GM18909 (cell line): ENCODE measurements at regions not wholly inside any gene's neighbourhood (a gene's known extent, or its start where the extent isn't known, plus 50 kb on each side); places are given as distances from the start of the nearest gene placed in this dataset.
"Not testable (repeated sequence)": the region's sequence is repeated elsewhere in the genome, so short reads cannot be mapped to it uniquely, and the experiment has no call there.

Experiments
- ATAC-seq: cut with Tn5 transposase; IDR thresholded peaks from one replicate; pipeline ENCODE4 v1.9.1; 2021; ENCODE audit warnings: mild to moderate bottlenecking; ENCODE audit not compliant: unreplicated experiment, poor library complexity

DNA sequence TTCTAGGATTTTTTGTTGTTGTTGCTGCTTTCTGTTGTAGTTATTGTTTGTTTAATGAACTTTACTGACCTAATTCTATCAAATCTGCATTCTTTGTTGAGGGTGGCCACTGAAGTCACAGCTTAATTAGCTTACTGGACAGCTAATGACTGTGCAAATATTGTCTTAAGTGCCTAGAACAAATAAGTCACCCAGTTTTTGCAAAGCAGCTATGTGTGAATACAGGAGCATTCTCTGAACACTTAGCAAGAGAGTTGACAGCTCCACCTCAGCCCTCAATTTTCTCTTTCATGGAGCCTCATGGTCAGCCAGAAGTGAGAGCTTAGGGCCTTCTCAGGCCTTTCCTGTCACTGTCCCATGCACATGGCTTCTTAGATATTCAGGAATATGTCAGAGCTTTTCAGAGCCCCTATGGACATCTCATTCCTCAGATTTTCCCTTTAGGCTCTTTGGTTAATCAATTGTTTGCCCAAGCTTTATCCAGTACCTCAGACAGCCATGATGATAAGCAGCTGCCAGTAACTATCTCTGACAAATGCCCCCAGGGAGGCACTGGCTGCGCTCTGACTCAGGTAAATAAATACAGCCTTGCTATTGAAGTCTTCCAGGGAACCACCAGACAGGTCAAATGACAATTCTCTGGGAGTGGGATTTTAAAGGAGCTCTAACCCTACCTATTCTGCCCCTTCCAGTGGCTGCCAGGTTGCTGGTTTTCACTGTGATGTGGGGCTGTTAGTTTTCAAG is 241.4 kb upstream of the IL12B start:
- ATAC-seq: no peak

DNA sequence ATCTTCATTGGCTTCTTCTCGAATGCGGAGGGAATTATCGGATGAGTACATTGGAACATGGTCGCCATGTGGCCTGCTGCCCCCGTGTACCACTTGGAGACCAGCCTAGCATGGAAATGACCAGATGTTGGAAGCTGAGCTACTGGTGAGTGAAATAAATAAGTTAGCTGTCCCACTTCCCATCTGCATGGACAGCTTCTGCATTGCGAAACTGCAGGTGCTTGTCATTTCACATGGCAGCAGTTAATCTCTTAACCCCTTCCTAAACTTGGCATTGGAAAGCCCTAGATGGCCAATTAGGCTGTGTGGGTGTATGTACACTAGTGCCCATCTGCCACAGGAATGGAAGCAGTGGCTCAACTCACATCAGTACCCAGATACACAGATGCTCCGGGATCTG is 246.6 kb upstream of the IL12B start:
- no peak for ATAC-seq

DNA sequence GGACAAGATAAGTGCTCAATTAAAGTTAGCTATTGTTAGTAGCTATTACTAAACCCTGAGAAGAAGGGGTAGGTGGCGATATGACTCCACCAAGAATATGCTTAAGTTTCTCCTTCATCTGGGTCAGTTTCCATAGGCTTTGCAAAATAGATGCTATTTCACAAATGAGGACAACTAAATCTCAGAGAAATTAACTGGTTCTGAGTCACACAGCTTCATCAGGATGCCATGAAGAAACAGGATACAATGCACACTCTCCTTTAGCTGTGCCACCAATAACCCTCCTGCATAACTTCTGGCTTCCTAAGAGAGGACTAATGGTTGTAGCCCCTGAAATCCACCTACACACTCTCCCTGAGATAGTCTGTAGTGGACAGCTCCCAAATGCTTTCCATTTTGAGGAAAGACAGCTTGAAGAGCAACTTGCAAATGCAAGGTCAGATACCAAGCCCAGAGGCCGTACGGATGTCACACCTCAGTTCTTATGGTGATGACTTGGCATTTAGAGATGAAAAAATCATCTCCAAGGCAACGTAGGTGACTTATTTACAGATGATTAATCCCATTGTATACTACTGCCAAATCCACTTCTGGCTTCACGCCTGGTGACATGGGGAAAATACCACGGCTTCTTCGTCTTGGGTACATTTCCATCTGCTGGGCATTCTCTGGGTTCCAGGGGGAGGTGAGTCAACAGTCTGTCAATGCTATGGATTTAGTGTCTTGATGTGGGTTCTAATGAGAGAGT is 251.4 kb upstream of the IL12B start:
- ATAC-seq: no peak

DNA sequence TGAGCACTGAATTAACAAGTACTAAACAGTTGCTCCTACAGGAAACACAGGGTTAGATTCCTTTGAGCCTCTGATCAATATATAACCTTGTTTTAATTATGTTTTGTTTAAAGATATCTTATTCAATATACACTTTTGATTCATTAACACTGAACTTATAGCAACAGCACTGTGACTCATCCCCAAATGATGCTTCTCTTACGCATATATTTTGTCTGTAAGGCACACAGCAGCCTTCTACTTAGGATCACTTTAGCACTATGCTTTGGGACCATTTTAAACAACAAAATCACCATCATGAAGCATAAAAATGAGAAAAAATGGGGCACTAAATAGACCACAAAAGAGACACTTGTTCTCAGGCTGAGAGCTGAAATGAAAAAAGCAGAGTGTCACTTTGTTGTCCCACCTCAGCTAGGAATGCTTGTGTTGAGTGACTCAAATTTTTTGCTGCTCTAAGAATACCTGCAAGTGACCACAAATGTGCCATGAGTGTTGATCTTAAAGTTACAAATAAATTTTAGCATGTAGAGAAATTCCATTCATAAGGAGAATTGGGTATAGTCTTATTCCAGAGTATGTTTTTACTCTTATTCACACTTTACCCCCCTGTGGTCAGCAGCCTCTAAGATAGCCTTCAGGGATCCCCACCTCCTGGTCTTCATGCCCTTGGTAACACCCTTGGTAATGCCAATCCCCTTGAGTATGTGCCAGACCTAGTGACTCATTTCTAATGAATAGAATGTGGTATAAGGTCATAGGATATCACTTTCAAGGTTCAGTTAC is 252.7 kb upstream of the IL12B start:
- ATAC-seq: no peak

DNA sequence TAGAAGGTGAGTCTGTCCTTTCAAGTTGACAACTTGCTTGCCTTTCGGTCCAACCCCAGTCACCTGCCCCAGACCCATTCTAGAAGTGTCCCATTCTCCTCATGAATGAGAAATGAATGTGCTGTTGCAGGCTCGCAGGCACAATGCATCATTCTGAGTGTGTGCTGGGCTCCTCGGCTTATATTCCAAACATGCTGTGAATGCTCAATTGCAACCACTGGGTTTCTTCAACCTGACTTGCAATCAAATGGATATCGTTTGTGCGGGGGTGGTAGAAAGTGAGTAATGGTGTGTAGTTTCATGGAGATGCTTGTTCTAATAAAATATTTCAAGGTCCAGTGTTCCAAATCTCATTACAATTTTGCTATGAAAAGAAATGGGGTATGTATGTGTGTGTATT is 256.6 kb upstream of the IL12B start:
- ATAC-seq: no peak

DNA sequence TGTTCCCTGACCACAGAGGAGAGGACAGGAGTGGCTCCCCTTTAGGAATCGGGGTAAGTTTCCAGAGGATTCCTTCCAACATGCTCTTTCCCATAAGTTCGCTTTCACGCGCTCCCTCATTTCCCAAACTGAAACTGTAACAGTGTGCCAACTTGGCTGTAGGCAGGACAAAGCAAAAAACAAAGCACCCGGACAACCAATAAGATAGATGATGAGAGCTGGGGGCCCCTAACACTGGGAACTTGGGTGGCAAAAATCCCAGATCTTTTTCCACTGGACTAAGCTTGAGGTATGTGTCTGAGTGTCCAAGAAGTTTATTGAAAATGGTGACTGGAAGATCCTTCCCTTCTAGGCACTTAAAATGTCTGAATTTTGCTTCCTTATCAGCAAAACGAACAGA is 258.7 kb upstream of the IL12B start:
- ATAC-seq: no peak

DNA sequence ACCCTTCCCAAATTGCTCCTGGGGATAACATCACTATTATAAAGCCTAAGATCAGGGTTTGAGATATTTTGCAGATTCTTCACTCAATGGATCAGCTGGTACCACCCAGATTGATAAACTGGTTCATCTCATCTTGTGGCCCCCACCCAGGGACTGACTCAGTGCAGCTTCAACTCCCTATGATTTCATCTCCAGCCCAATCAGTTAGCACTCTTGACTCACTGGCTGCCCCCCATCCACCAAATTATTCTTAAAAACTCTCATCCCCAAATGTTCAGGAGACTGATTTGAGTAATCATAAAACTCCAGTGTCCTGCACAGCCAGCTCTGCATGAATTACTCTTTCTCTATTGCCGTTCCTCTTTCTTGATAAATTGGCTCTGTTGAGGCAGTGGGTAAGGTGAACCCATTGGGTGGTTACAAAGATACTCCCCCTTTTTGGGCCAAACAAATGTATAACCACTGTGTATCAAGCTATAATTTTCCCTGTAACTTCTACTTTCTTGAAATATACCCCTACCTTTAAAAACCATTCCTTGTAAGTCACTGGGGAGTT is 263.3 kb upstream of the IL12B start:
- no peak for ATAC-seq

DNA sequence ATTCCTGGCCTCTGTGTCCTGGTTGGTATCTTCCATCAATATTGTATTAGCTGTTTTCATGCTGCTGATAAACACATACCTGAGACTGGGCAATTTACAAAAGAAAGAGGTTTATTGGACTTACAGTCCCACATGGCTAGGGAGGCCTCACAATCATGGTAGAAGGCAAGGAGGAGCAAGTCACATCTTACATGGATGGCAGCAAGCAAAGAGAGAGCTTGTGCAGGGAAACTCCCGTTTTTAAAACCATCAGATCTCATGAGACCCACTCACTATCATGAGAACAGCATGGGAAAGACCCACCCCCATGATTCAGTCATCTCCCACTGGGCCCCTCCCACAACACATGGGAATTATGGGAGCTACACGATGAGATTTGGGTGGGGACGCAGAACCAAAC is 265.3 kb upstream of the IL12B start:
- ATAC-seq: not testable (repeated sequence)

DNA sequence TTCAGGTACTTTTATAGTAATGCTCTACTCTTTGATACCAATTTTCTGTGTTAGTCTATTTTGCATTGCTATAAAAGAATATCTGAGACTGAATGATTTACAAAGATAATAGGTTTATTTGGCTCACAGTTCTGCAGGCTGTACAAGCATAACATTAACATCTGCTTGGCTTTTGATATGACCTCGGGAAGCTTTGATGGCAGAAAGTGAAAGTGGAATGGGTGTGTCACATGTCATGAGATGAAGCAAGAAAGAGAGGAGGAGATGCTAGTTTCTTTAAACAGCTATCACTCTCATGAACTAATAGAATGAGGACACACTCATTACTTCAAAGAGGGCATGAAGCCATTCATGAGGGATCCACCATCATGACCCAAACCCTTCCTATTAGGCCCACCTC is 270.9 kb upstream of the IL12B start:
- ATAC-seq: no peak

DNA sequence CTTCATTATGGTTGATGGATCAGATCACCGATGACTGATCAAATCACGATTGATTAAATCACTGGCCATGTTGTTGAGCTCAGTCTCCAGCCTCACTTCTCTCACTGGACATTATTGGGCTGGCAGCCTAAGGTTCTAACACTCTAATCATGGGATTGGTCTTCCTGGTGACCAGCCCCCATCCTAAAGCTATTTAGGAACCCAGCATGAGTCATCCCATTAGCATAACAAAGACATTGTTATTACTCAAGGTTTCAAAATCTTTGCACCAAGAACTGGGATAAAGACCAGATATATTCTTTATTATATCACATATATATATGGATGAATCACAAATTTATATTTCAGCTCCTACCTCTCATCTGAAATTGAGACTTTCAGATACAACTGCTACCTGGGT is 272.1 kb upstream of the IL12B start:
- no peak for ATAC-seq

DNA sequence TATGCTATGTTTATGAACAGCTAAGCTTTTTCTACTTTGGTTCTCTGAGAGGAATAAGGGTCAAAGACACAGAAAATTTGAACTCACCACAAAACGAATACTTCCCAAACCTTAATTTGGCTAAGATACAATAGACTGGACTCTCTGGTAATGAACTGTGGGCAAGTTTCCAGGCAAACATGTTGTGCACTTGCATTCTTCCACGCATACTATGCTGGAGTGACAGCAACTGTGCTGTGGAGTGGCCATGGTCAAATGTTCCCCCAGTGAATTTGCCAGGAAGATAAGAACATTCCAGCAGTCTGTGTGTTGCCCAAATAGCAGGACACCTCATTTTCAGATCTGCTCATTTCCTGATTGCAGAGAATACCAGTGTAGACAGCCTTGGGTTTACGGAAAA is 275.3 kb upstream of the IL12B start:
- ATAC-seq: no peak

DNA sequence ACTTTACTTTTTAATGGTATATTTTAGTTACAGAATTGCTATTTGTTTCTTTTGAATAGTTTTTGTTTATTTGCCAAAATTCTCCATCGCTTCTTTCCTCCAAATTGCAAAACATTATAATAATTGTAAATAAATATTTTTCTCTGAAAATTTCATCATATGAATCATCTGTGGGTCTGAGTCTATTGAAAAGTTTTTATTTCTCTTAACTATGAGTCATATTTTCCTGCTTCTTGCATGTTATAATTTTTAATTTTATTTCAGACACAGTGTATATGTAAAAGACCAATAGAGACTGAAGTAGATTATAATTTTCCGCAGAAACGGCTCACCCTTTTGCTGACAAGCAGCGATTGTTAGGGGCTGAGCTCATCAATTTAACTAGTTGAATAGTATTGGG is 279.1 kb upstream of the IL12B start:
- ATAC-seq: no peak

DNA sequence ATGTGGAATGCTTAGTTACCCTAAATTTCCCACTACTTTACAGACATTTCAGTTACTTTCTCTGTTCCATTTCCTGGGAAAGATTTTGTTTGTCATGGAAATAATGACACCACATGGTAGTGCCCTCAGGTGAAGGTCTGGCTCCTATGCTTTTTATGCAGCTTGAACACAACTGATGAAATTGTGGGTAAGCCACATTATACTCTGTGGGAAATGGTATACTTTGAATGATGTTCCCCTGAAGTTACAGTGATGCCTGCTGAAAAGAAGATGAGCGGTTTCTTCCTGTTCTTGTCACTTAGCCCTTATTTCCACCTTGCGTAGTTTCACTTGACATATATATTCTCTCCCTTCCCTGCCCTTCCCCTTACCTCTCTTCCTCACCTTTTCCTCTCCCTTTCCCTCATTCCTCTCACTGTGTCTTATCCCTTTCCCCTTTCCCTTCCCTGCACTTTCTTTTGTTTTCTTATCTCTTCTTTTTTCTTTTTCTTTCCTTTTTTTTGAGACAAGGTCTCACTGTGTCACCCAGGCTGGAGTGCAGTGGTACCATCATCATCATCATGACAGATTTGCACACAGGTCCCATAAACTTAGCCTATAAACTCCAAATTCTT is 280.8 kb upstream of the IL12B start:
- no peak for ATAC-seq

DNA sequence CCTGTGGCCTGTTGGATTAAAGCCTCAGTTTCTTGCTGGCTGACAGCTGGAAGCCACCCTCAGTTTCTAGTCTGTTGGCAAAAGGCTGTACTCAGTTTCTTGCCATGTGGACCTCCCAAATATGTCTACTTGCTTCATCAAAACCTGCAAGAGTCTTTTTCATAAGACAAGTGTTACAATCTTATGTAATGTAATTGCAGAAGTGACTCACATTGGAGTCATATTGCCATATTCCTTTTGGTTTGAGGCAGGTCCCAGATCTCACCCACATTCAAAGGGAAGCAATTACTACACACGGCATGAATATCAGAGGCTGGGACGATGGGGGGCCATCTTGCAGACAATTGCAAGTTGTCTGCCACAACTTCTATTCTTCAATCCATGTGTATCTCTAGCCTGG is 286.7 kb upstream of the IL12B start:
- ATAC-seq: no peak

DNA sequence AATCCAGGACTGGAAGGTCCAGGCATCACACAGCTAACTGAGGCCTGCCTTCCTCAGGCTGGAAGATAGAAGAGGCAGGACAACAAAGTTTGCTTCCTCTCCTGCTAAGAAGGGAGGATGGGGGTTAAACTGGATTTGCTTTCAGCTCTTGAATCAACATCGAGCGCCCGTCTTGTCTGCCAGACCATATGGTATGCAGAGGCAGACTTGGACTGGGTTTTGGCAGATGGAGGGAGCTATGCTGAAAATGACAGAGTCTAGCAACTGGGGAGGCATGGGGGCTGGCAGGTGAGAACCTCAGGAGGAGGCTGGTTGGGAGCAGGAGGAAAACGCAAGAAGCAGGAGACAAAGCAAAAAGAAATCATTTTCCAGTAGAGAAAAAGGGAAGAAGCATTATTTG is 289.5 kb upstream of the IL12B start:
- no peak for ATAC-seq

DNA sequence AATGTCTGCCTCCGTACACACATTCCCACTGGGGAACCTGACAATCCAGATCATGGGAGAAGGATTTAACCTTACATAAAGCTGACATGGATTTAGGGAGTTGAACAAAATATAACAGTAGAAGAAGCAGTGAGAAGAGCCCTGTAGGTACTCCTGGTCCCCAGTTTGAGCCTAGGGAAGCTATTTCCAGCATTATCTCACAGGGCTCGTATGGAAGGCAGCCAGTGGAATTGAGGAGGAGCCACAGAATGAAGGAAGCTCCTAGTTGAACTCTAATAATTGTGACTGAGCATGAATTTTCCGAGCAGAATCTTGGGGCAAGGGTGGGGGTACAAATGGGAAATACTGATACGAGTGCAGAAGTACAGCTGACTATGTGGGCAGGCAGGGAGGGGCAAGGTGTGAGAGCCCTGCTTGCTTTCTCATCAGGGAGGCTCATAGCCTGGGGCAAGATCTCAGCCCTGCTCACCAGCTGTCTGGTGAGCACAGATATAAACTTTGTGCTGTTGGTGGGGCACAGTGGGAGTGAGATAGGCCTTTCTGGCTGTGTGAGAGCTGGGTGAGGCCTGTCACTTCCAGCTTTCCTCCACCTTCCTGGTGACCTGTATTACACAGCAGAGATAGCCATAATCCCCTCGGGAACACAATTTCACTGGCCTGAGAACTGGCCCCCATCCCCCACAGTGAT is 290.7 kb upstream of the IL12B start:
- ATAC-seq: no peak

DNA sequence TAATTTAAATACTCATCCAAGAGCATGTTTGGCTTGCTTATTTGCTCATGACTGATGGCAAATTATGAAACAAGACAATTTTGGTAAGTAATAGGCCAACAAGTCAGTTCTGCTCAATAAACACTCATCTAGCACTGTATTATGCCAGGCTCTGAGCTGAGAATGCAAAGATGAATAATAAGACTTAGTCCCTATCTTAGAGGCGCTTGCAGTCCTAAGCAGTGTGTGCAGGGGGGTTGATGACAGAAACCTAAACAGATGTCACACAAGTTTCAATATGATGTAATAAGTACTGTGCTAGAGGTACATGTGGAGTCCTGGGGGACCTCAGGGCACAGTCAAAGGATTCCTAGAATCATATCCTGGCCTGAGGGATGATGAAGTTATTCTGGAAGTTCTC is 287.6 kb upstream of the ADRA1B start:
- no peak for ATAC-seq

DNA sequence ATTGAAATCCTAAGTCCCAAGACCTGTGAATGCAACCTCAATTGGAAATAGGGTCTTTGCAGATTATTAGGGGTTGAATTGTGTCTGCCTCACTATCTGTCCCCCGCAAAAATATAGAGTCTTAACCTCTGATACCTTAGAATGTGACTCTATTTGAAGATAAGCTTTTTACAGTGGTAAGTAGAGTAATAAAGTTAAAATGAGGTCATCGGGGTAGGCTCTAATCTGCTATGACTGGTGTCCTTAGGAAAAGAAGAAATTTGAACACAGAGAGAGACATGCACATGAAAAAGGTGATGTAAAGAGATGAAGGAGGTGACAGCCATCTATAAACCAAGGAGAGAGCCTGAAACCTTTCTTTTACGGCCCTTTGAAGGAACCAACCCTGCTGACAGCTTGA is 287.1 kb upstream of the ADRA1B start:
- ATAC-seq: no peak

DNA sequence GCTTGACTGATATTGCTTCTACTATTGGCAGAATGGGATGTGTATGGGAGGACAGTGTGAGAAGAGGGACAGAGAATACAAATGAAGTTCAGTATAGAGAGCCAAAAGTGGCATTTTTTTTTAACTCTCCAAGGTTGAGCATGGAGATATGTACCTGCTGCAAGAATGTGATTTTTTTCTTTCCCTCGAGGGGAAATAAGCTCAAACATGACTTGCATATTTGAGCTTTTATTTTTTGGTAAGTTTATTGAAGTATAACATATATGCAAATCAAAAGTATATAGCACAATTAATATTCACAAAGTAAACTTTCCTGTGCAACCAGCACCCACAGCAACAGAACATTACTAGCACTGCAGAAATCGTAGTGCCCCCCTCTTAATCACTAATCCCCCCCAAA is 285.7 kb upstream of the ADRA1B start:
- no peak for ATAC-seq

DNA sequence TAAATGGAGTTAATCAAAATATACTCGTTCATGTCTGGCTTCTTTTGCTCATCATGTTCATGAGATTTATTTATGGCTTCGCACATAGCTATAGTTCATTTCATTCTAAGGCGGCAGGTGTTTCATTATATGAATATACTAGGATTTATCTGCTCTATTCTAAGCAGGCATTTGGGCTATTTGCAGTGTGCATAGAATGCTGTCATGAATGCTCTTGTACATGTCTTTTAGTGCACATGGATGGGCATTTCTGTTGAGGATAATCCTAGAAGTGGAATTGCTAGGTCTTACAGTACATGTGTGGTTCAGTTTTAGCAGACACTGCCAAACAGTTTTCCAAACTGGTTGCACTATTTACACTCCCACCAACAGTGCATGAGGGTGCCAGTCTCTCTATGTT is 285.3 kb upstream of the ADRA1B start:
- no peak for ATAC-seq
